RWPE1 (cell line): ENCODE measurements at regions not wholly inside any gene's neighbourhood (a gene's known extent, or its start where the extent isn't known, plus 50 kb on each side); places are given as distances from the start of the nearest gene placed in this dataset.

Source experiments
- CTCF ChIA-PET: fragments of 350-600 bp; sonication (Branson Sonifier 250); formaldehyde crosslinking; extraction: SDS; loops from one replicate; lab custom pipeline; 2021; lab: Yijun Ruan, JAX
- POLR2A ChIA-PET: fragments of 400-600 bp; formaldehyde crosslinking; extraction: SDS; loops from one replicate; lab custom pipeline; 2020; ENCODE audit warnings: antibody characterized with exemption; ENCODE audit not compliant: low non-redundant PET; lab: Yijun Ruan, JAX
- DNase-seq: peaks from one replicate; pipeline ENCODE4 v3.0.0; 2012; ENCODE audit warnings: low spot score
- H3K27ac ChIP-seq: fragments of 450-650 bp; 2 replicates; pipeline ENCODE4 v1.5.1; 2017
- TF ChIP-seq, protein P1 (sequence below): fragments of 450-650 bp; conservative IDR thresholded peaks from 2 replicates; pipeline ENCODE4 v1.5.1; 2017; ENCODE audit warnings: low read depth, mild to moderate bottlenecking

DNA sequence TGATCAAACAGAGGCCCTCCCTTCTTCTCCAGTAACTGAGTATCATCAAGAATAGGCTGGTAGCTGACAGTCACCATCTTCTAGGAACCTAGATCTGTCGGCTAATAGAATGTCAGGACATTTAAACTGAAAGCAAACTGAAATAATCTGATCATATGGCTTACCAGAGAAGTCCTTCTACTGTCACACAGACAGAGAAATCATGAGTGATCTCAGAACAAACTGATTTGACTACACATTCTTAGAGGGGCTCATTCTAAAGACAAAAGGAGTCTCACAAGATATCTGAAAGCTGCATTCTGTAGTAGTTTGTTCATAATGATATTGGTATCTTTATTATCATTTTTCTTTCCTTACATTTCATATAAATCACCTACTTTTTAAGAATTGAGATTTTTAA lies 130.9 kb upstream of the ADCY1 start:
- POLR2A ChIA-PET = no interaction called here
- no peak for DNase-seq
- CTCF ChIA-PET = interaction anchor here (0.7 kb wide), 1 partner anchor 60 kb away, joined by 6 read pairs; no protein-coding TSS in a partner anchor
- H3K27ac ChIP-seq = no peak overlapping the region
- TF ChIP-seq, protein P1, sequence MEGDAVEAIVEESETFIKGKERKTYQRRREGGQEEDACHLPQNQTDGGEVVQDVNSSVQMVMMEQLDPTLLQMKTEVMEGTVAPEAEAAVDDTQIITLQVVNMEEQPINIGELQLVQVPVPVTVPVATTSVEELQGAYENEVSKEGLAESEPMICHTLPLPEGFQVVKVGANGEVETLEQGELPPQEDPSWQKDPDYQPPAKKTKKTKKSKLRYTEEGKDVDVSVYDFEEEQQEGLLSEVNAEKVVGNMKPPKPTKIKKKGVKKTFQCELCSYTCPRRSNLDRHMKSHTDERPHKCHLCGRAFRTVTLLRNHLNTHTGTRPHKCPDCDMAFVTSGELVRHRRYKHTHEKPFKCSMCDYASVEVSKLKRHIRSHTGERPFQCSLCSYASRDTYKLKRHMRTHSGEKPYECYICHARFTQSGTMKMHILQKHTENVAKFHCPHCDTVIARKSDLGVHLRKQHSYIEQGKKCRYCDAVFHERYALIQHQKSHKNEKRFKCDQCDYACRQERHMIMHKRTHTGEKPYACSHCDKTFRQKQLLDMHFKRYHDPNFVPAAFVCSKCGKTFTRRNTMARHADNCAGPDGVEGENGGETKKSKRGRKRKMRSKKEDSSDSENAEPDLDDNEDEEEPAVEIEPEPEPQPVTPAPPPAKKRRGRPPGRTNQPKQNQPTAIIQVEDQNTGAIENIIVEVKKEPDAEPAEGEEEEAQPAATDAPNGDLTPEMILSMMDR = no peak

DNA sequence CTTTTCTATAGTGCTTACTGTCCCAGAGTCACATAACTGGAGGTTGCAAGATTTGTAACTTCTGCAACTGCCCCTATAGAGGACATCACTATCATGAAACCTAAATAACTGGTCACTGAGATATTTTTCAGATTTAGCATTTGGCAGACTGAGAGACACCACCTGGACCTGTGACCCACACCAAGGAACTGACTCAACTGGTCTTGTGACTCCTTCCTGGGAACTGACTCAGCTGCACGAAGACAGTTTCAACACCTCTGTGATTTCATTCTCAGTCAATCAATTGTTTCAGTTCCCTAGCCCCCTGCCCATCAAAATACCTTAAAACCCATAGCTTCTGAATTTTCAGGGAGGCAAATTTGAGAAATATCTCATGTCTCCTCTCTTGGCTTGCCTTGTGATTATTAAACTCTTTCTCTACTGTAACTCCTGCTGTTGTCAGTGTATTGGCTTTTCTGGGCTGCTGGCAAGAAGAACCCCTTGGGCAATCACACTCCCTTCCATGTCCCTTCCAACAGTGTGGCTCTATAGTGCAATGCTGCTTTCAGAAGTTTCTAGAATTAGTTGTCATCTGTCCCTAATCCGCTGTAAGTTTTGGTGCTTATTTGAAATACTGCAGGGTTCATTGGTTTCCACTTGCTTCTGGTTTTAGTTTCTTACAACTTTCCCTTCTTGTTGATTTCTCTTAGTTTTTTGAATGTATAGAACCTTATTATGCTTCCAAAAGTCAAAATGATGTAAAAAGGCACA lies 127.8 kb upstream of the ADCY1 start:
- CTCF ChIA-PET = no interaction called here
- TF ChIP-seq, protein P1 = no peak

DNA sequence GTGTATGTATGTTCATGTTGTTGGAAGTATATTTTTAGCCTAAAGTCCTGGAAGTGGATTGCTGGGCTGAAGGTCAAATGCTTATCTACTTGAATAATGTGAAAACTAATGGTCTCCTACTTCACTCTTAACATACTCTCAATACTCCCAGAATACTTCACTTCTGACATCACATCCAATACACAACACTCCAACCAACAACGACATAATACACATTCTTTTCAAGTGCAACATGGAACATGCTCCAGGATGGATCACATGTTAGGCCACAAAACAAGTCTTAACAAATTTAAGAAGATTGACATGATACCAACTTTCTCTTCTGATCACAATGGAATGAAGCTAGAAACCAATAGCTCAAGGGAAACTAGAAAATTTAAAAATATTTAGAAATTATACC lies 126.9 kb upstream of the ADCY1 start:
- ChIA-PET POLR2A (no interaction called here), CTCF (no interaction called here)
- H3K27ac ChIP-seq = no peak overlapping the region
- TF ChIP-seq, protein P1 = no peak
- DNase-seq = no peak

More for the DNA sequence above, 127.8 kb upstream of the ADCY1 start:
- peak; percentile 48 for DNase-seq
- no peak overlapping the region for H3K27ac ChIP-seq
- POLR2A ChIA-PET = no interaction called here

DNA sequence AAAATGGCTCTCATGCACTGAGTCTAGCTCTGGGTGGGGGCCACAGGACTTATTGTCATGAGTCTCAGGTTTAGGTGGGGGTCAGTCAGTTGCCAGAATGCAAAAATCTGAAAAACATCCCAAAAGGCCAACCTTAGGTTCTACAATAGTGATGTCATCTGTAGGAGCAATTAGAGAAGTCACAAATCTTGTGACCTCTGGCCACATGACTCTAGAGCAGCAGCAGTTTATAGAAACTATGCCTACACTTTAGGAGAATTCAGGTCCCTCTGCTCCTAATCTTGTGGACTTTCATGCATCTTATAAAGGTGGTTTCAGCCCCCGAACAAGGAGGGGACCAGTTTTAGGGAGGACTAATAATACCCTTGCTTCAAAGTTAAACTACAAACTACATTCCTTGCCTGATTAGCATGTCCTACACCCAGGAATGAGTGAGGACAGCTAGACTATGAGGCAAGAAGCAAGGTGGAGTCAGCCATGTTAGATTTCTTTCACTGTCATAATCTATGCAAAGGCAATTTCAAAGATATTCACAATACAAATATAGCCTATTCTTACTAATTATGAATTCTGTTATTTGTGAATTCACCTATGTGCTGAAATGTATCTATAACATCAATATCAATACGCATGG lies 123.5 kb upstream of the ADCY1 start:
- DNase-seq = no peak
- TF ChIP-seq, protein P1 = no peak
- CTCF ChIA-PET = interaction anchor here (0.8 kb wide), 1 partner anchor 1640 kb away, joined by 4 read pairs; no protein-coding TSS in a partner anchor

DNA sequence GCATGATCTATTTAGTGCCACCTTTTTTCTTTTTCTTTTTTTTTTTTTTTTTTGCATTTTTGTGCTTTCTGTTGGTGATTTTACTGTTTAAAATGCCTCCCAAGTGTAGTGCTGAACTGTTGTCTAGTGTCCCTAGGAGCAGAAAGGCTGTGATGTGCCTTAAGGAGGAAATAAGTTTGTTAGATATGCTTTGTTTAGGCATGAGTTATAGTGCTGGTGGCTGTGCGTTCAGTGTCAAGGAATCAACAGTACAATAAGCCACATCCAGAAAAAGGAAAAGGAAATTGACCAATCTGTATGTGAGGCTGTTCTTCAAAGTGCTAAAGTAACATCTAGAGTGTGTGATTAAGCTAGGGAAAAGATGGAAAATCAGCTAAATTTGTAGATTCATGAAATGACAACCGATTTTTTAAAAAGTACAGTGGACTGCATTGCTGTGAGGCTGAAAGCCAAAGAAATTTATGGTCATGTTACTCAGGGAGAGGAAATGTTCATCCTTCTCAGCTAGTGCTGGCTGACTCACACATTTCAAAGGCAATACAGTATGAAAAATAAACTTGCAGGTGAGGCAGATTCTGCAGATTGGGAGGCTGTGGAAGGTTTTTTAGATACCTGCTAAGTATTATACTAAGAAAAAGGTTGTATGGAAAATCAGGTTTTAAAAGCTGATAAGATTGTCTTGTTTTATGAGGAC lies 122.7 kb upstream of the ADCY1 start:
- ChIA-PET CTCF (interaction anchor here (0.8 kb wide), 1 partner anchor 1639 kb away, joined by 4 read pairs; no protein-coding TSS in a partner anchor), POLR2A (no interaction called here)
- no peak overlapping the region for H3K27ac ChIP-seq
- TF ChIP-seq, protein P1 = no peak
- DNase-seq = peak; percentile 10

More for the DNA sequence above, 123.5 kb upstream of the ADCY1 start:
- no peak overlapping the region for H3K27ac ChIP-seq
- POLR2A ChIA-PET = no interaction called here

DNA sequence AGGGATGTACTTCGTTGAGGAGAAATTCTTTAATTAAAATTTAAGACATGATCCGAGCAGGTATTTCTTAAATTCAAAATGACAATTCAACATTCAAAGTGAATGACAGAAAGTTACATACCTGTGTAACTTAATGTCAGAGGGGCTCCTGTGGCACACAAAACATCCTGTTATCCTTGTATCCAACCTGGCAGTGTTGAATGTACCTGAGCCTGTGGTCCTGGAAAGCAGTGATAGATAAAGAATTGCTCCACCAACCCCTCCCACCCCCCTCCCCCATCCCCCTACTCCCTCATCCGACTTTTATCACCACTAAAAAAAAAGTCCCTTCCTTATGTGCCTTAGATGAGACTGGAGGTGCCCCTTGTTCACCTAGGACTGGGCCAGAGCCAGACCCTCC lies 119.4 kb upstream of the ADCY1 start:
- no peak for DNase-seq
- H3K27ac ChIP-seq = no peak overlapping the region
- TF ChIP-seq, protein P1 = no peak
- ChIA-PET POLR2A (no interaction called here), CTCF (no interaction called here)
